H9 (cell line): ENCODE measurements at regions not wholly inside any gene's neighbourhood (a gene's known extent, or its start where the extent isn't known, plus 50 kb on each side); places are given as distances from the start of the nearest gene placed in this dataset.

Source experiments
- DNase-seq: peaks from one replicate; pipeline ENCODE4 v3.0.0-alpha.2; 2017
- H2AFZ ChIP-seq: one replicate; pipeline ENCODE4 v1.6.1; 2013; ENCODE audit warnings: mild to moderate bottlenecking, low read length, control low read depth, moderate library complexity
- H2AK5ac ChIP-seq: 2 replicates; pipeline ENCODE4 v1.6.1; 2013; ENCODE audit warnings: low read length, control low read depth, mixed read lengths; ENCODE audit not compliant: insufficient read length
- H2BK120ac ChIP-seq: one replicate; pipeline ENCODE4 v1.6.1; 2013; ENCODE audit warnings: low read depth, mild to moderate bottlenecking, low read length, control low read depth, inconsistent platforms; ENCODE audit not compliant: poor library complexity, severe bottlenecking
- H2BK12ac ChIP-seq: 2 replicates; pipeline ENCODE4 v1.6.1; 2013; ENCODE audit warnings: low read length, control low read depth, mixed read lengths, low read depth; ENCODE audit not compliant: insufficient read length
- H2BK15ac ChIP-seq: 2 replicates; pipeline ENCODE4 v1.6.1; 2013; ENCODE audit warnings: low read depth, low read length, control low read depth
- H2BK20ac ChIP-seq: one replicate; pipeline ENCODE4 v1.6.1; 2013; ENCODE audit warnings: low read depth, mild to moderate bottlenecking, low read length, control low read depth, inconsistent platforms; ENCODE audit not compliant: poor library complexity, severe bottlenecking
- H2BK5ac ChIP-seq: 2 replicates; pipeline ENCODE4 v1.6.1; 2013; ENCODE audit warnings: low read length, control low read depth, mixed read lengths; ENCODE audit not compliant: insufficient read length
- H3K14ac ChIP-seq: 2 replicates; pipeline ENCODE4 v1.6.1; 2013; ENCODE audit warnings: low read length, control low read depth; ENCODE audit not compliant: insufficient read depth
- H3K18ac ChIP-seq: 2 replicates; pipeline ENCODE4 v1.6.1; 2013; ENCODE audit warnings: low read depth, mild to moderate bottlenecking, mixed read lengths, low read length, control low read depth; ENCODE audit not compliant: insufficient read length
- H3K23ac ChIP-seq: 2 replicates; pipeline ENCODE4 v1.6.1; 2013; ENCODE audit warnings: low read length, control low read depth, mixed read lengths, low read depth; ENCODE audit not compliant: insufficient read length
- H3K23me2 ChIP-seq: 2 replicates; pipeline ENCODE4 v1.6.1; 2013; ENCODE audit warnings: low read depth, mild to moderate bottlenecking, mixed read lengths, low read length, control low read depth; ENCODE audit not compliant: insufficient read length, poor library complexity, severe bottlenecking
- H3K27ac ChIP-seq: 2 replicates; pipeline ENCODE4 v1.5.1; 2013; ENCODE audit warnings: low read length, control low read depth, mixed read lengths, low read depth; ENCODE audit not compliant: insufficient read length
- H3K27me3 ChIP-seq: 2 replicates; pipeline ENCODE4 v1.6.1; 2013; ENCODE audit warnings: low read length, control low read depth, inconsistent platforms; ENCODE audit not compliant: insufficient read depth
- H3K4ac ChIP-seq: 2 replicates; pipeline ENCODE4 v1.6.1; 2013; ENCODE audit warnings: low read depth, mild to moderate bottlenecking, control low read depth, inconsistent platforms, low read length, moderate library complexity
- H3K4me1 ChIP-seq: 2 replicates; pipeline ENCODE4 v1.6.1; 2013; ENCODE audit warnings: low read length, control low read depth, inconsistent platforms; ENCODE audit not compliant: insufficient read depth
- H3K4me2 ChIP-seq: 2 replicates; pipeline ENCODE4 v1.6.1; 2013; ENCODE audit warnings: low read length, control low read depth, mixed read lengths; ENCODE audit not compliant: insufficient read length, insufficient read depth
- H3K56ac ChIP-seq: 2 replicates; pipeline ENCODE4 v1.6.1; 2013; ENCODE audit warnings: low read depth, mild to moderate bottlenecking, mixed read lengths, low read length, control low read depth; ENCODE audit not compliant: insufficient read length
- H3K79me1 ChIP-seq: 2 replicates; pipeline ENCODE4 v1.6.1; 2013; ENCODE audit warnings: low read depth, mild to moderate bottlenecking, moderate library complexity, low read length, control low read depth, inconsistent platforms; ENCODE audit not compliant: insufficient read depth, poor library complexity, severe bottlenecking
- H3K79me2 ChIP-seq: 2 replicates; pipeline ENCODE4 v1.6.1; 2013; ENCODE audit warnings: low read length, control low read depth, inconsistent platforms; ENCODE audit not compliant: insufficient read depth
- H3K9ac ChIP-seq: 2 replicates; pipeline ENCODE4 v1.6.1; 2013; ENCODE audit warnings: low read length, control low read depth, mixed read lengths; ENCODE audit not compliant: insufficient read length; ENCODE audit errors: extremely low read depth
- H3K9me3 ChIP-seq: one replicate; pipeline ENCODE4 v1.6.1; 2013; ENCODE audit warnings: low read depth, low read length, inconsistent platforms; ENCODE audit not compliant: control insufficient read depth
- H3T11ph ChIP-seq: one replicate; pipeline ENCODE4 v1.6.1; 2013; ENCODE audit warnings: mild to moderate bottlenecking, low read length, control low read depth, inconsistent platforms
- H4K20me1 ChIP-seq: one replicate; pipeline ENCODE4 v1.6.1; 2013; ENCODE audit not compliant: control insufficient read depth, insufficient read length, insufficient read depth
- H4K5ac ChIP-seq: 2 replicates; pipeline ENCODE4 v1.6.1; 2013; ENCODE audit warnings: low read depth, mild to moderate bottlenecking, mixed read lengths, low read length, control low read depth; ENCODE audit not compliant: insufficient read length
- H4K8ac ChIP-seq: replicated peaks from 2 replicates; pipeline ENCODE4 v1.6.1; 2013; ENCODE audit warnings: low read length, control low read depth, mixed read lengths, low read depth; ENCODE audit not compliant: insufficient read length
- H4K91ac ChIP-seq: 2 replicates; pipeline ENCODE4 v1.6.1; 2013; ENCODE audit warnings: low read depth, mild to moderate bottlenecking, moderate library complexity, mixed read lengths, low read length, control low read depth; ENCODE audit not compliant: insufficient read length
- H3K27ac Mint-ChIP-seq, 3 experiments: 2 replicates in 2 of 3; 3 replicates in 1 of 3; pipeline ENCODE4 v1.8.0; 2020 to 2021; ENCODE audit warnings: mixed read lengths in 3 of 3, mild to moderate bottlenecking in 1 of 3, moderate library complexity in 1 of 3
- H3K27me3 Mint-ChIP-seq: 2 replicates; pipeline ENCODE4 v1.8.0; 2021; ENCODE audit warnings: low read depth, mild to moderate bottlenecking, moderate library complexity, mixed read lengths
- H3K36me3 Mint-ChIP-seq, 3 experiments: 2 replicates in 2 of 3; 3 replicates in 1 of 3; pipeline ENCODE4 v1.8.0; 2020 to 2021; ENCODE audit warnings: low read depth in 3 of 3, mixed read lengths in 3 of 3; ENCODE audit not compliant: insufficient read depth in 1 of 3
- H3K4me1 Mint-ChIP-seq, 2 experiments: 2 replicates each; pipeline ENCODE4 v1.8.0; 2020; ENCODE audit warnings: mixed read lengths in 2 of 2
- H3K4me3 Mint-ChIP-seq, 2 experiments: 2 replicates in 1 of 2; 3 replicates in 1 of 2; pipeline ENCODE4 v1.8.0; 2020 to 2021; ENCODE audit warnings: mild to moderate bottlenecking in 2 of 2, mixed read lengths in 2 of 2, moderate library complexity in 1 of 2
- H3K9me3 Mint-ChIP-seq, 2 experiments: 2 replicates in 1 of 2; 3 replicates in 1 of 2; pipeline ENCODE4 v1.8.0; 2020; ENCODE audit warnings: mild to moderate bottlenecking in 2 of 2, mixed read lengths in 2 of 2, moderate library complexity in 1 of 2
- WGBS: extraction: QIAGEN DNeasy Blood & Tissue Kit; methylation state at CpG from one replicate; pipeline ENCODE4 v1.1.7; 2013; ENCODE audit warnings: missing lambda C conversion rate, low lambda C conversion rate, mixed read lengths; ENCODE audit not compliant: insufficient read length; ENCODE audit errors: extremely low coverage; 5-methylcytosine and 5-hydroxymethylcytosine counted together
- TF ChIP-seq, protein P1 (sequence below): fragments of 200-600 bp; sonication (generic); conservative IDR thresholded peaks from 3 replicates; pipeline ENCODE4 v1.8.0; 2021; ENCODE audit warnings: antibody characterized with exemption, mild to moderate bottlenecking

GRCh38 chr1:111025109-111025508 lies 61.4 kb upstream of the LRIF1 start:
- Histone ChIP-seq H3K56ac (no peak overlapping the region), H3K4ac (no peak overlapping the region), H3K27ac (no peak overlapping the region), H3K9ac (no peak overlapping the region), H3K18ac (no peak overlapping the region), H3K23me2 (no peaks in the 10 kb centered on the region), H2AK5ac (no peak overlapping the region), H3K4me2 (no peak overlapping the region), H4K91ac (no peak overlapping the region), H2BK5ac (no peak overlapping the region), H3K23ac (no peak overlapping the region), H3K79me1 (no peaks in the 10 kb centered on the region), H2BK12ac (no peak overlapping the region), H2AFZ (no peak overlapping the region), H3K27me3 (no peaks in the 10 kb centered on the region), H3K14ac (no peak overlapping the region), H4K5ac (no peak overlapping the region), H2BK120ac (no peak overlapping the region), H2BK20ac (no peak overlapping the region), H3K4me1 (peaks cover 3% of the 10 kb centered on the region; the same call in 1 of the 2 replicates), H2BK15ac (no peak overlapping the region), H4K20me1 (no peaks in the 10 kb centered on the region), H3T11ph (no peak overlapping the region), H3K79me2 (no peaks in the 10 kb centered on the region), H4K8ac (no peak overlapping the region), H3K9me3 (no peaks in the 10 kb centered on the region)
- Mint-ChIP-seq H3K36me3 (no peaks in the 10 kb centered on the region; a peak in 1 of 7 replicates), H3K27ac (peak overlapping the region in 1 of 3 experiments; percentile 33; a peak in 1 of 7 replicates), H3K27me3 (peaks cover 5% of the 10 kb centered on the region), H3K4me1 (no peaks in the 10 kb centered on the region), H3K9me3 (peaks cover 32 to 63% of the 10 kb centered on the region in 2 experiments), H3K4me3 (no peak overlapping the region)
- TF ChIP-seq, protein P1, sequence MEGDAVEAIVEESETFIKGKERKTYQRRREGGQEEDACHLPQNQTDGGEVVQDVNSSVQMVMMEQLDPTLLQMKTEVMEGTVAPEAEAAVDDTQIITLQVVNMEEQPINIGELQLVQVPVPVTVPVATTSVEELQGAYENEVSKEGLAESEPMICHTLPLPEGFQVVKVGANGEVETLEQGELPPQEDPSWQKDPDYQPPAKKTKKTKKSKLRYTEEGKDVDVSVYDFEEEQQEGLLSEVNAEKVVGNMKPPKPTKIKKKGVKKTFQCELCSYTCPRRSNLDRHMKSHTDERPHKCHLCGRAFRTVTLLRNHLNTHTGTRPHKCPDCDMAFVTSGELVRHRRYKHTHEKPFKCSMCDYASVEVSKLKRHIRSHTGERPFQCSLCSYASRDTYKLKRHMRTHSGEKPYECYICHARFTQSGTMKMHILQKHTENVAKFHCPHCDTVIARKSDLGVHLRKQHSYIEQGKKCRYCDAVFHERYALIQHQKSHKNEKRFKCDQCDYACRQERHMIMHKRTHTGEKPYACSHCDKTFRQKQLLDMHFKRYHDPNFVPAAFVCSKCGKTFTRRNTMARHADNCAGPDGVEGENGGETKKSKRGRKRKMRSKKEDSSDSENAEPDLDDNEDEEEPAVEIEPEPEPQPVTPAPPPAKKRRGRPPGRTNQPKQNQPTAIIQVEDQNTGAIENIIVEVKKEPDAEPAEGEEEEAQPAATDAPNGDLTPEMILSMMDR, result no peak
- no CpG with 5 or more reads among the region's 4 CpGs for WGBS
- DNase-seq, result no peak
